ENCODE measurements at regions not wholly inside any gene's neighbourhood (a gene's known extent, or its start where the extent isn't known, plus 50 kb on each side); places are given as distances from the start of the nearest gene placed in this dataset.
"Not testable (repeated sequence)": the region's sequence is repeated elsewhere in the genome, so short reads cannot be mapped to it uniquely, and the experiment has no call there.

- DNase-seq, result no peak
These were observed 1480.0 kb upstream of the NUDT12 start for GRCh38 chr5:105042623-105043022.

DNA sequence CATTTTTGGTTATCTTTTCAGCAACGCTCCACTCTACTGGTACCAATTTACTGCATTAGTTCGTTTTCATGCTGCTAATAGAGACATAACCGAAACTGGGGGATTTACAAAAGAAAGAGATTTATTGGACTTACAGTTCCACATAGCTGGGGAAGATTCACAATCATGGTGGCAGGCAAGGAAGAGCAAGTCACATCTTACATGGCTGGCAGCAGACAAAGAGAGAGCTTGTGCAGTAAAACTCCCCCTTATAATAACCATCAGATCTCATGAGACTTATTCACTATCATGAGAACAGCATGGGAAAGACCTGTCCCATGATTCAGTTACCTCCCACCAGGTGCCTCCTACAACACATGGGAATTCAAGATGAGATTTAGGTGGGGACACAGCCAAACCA, 1474.2 kb upstream of the NUDT12 start:
- not testable (repeated sequence) for DNase-seq

GRCh38 chr5:105034401-105034763, 1471.8 kb upstream of the NUDT12 start:
- DNase-seq, result no peak

DNA sequence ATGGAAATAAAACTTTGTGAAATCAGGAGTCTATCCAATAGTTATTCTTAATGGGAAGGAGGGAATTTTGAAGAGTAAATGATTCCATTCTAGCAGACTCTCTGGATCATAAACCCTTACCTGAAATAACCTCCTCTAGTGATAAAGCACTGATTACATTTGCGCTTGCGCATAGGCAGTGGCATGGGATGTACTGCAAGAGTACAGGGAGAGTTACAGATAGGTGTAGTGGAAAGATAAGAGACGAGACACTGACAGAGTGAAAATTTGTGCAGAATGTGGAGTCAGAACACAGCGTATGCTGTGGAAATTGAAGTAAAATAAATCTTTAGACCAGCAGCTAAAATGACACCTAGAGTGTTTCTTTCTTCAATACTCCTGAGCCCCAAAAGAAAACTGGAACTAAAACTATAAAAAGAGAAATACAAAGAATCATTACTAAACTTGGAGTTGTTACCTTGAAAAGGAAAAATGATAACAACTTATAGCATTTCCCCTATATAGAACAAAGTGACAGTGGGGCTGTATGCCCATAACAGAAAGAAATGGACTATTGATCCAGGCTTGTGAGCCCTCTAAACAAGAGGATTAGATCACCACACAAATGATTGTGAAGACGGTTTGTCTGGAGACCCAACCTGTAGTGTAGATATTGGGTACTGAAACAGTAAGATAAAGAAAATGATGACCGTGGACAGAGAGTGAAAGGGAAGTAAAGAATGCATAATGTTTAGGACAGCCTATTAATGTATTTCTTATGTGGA, 1471.2 kb upstream of the NUDT12 start:
- DNase-seq, result no peak

GRCh38 chr5:105032917-105033316, 1470.3 kb upstream of the NUDT12 start:
- no peak for DNase-seq

DNA sequence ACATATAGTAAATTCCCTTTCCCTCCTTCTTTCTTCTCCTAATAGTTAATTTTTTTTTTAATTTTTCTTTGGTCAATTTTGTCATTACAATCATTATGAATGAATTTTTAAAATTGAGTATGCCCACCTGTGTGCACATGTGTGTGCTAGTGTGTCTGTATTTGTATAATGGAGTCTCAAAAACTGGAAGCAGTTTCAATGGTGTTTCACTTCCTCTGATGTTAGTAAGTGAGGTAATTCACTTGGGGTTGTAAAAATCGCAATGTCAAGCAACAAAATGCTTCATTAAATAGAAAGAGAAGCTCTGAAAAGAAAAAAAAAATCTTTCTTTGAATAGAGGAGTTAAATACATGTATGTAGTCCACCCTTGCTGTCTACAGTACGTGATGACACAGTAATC, 1467.6 kb upstream of the NUDT12 start:
- no peak for DNase-seq

DNA sequence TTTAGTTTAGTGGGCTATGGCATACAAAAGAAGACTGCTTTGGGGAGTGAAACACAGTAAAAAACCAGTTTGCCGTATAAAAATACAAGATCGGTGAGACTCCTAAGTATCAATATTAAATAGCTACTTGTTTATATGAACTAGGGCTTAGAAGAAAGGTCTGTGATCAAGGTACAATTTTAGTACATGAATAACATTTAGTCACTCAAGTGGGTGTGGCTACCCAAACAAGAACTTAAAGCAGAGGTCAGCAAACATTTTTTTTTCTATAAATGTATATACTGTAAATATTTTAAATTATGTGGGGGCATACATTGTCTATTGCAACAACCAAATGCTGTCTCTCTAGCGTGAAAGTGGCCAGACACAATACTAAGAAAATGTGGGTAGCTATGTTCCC, 1452.5 kb upstream of the NUDT12 start:
- no peak for DNase-seq

- no peak for DNase-seq
These were observed 1436.0 kb upstream of the NUDT12 start for GRCh38 chr5:104998572-104998971.

GRCh38 chr5:104998169-104998568, 1435.6 kb upstream of the NUDT12 start:
- no peak for DNase-seq

- no peak for DNase-seq
These were observed 1424.5 kb upstream of the NUDT12 start for GRCh38 chr5:104987074-104987473.

DNA sequence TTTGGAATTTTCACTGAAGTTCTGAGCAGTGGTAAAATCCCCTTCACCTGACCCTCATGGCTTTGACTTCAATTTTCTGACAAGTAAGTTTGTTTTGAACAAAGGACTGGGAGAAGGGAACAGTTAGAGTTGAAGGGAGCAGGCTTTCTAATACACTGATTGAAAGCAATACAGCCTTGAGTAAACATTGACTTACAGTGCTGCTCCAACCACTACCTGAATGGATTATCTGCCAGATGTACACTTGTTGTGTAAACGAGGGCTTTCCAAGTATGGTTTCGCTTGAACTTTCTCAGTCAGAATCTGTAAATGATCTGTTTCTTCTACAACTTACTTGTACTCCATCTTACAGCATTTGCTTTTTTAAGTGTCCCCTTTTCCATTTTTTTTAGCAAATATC, 1414.9 kb upstream of the NUDT12 start:
- DNase-seq, result no peak

- no peak for DNase-seq
These were observed 1405.3 kb upstream of the NUDT12 start for GRCh38 chr5:104967806-104968410.

DNA sequence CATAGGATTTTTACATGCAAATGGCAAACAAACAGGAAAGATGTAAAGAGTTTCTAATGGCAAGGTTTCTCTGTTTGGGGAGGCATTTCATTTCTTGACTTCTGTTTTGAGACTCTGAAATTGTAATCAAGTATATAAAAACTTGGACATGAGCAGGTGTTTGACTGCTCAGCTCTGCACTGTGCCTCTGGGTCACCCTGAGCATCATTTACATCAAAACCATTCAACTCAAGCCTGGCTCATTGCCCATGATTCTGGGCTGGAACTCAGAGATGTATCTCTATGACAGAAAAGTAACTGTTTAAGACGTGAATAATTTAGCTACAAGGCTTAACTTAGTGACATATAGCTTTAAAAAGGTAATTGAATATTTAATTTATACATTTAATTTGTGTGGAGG, 1402.4 kb upstream of the NUDT12 start:
- DNase-seq, result no peak

DNA sequence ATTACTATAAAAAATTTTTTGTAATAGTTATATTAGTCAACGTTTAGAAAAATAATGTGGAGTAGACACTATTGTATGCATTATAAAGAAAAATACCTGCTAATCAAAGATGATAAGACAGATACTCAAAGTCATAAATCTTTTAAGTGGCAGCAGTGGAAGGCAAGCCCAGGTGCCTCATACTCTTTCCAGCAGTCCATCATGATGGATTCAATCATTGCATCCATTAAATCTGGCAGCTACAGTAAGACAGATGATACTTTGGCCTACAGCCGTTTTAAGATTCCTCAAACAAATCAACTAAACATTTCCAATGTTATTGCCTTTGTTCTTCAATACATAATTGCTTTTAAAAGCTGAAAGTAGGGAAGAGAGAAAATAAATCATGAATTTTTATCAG, 1392.9 kb upstream of the NUDT12 start:
- DNase-seq, result no peak

GRCh38 chr5:104952876-104953275, 1390.3 kb upstream of the NUDT12 start:
- DNase-seq, result no peak

DNA sequence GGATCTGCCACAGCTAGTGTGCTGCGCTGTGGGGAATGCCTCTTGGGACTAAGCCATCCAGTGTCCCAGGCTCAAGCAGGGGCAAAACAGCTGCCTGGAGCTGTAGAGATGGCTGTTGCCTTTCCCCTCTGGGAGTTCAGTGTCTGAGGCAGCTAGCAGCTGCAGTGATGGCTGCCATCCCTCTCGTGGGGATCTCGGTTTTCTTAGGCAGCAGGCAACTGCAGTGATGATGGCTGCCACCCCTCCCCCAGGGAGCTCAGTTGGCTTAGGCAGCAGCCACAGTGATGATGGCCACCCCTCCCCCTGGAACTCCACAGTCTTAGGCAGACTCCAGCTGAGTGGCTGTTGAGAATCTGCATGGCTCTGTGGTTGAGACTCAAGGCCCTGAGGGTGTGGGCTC, 1389.2 kb upstream of the NUDT12 start:
- DNase-seq, result no peak

- DNase-seq, result no peak
These were observed 1384.5 kb upstream of the NUDT12 start for GRCh38 chr5:104947076-104947475.

- no peak for DNase-seq
These were observed 1380.1 kb upstream of the NUDT12 start for GRCh38 chr5:104942735-104943134.

DNA sequence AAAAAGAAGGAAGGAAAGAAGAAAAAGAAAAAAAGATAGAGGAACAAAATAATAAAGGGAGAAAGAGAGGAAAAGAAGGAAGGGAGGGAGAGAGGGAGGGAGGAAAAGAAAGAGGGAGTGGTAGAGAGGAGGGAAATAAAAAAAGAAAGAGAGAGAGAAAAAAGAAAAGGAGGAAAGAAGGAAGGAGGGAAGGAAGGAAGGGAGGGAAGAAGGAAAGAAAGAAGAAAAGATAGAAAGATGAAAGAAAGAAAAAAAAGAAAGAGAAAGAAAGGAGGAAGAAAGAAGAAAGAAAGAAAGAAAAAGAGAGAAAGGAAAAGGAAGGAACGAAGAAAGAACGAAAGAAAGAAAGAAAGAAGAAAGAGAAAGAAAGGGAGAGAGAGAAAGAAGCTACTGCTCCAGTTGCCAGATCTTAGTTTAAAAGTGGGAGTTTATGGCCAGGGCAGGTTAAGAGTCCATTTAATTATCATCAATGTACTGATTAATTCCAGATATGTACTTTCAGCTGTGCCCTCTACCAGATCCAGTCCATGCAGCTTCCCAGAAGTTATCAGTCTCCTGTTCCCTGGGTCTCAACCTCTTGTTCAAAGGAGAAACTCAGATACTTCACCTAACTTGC, 1378.5 kb upstream of the NUDT12 start:
- no peak for DNase-seq

DNA sequence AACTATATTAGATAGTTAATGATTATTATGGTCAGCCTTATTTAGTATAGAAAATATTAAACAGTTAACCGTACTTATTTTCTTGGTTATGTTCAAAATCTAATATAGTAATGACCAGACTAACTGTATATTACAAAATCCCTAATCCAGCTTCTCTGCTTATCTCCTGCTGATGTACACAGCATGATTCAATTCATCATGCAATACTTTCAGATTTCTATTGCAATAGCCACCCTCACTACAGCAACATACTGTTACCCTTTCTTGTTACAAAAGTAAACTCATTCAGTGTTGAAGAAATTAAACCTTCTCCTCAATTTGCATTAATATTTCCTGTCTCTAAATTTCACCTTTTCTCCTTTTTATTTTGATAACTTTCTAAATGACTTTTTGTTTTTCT, 1375.0 kb upstream of the NUDT12 start:
- DNase-seq, result no peak

DNA sequence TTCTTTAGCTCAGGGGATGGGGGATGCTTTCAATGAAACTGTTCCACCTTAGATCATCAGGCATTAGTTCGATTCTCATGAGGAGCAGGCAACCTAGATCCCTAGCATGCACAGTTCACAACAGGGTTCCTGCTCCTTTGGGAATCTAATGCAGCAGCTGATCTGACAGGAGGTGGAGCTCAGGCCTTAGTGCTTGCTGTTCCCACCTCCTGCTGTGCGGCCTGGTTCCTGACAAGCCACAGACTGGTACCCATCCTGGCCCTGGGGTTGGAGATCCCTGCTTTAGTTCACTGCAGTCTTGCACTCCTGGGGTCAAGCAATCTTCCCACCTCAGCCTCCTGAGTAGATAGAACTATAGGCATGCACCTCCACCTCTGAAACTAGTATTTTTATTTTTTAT, 1369.8 kb upstream of the NUDT12 start:
- no peak for DNase-seq

DNA sequence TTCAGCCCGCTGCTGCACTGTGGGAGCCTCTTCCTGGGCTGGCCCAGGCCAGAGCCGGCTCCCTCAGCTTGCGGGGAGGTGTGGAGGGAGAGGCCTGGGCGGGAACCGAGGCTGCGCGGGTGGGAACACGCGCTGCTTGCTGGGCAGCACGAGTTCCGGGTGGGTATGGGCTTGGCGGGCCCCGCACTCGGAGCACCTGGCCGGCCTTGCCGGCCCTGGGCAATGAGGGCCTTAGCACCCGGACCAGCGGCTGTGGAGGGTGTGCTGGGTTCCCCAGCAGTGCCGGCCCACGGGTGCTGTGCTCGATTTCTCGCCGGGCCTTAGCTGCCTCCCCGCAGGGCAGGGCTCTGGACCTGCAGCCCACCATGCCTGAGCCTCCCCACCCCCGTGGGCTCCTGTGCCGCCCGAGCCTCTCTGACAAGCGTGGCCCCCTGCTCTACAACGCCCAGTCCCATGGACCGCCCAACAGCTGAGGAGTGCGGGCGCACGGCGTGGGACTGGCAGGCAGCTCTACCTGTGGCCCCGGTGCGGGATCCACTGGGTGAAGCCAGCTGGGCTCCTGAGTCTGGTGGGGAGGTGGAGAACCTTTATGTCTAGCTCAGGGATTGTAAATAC, 1366.4 kb upstream of the NUDT12 start:
- DNase-seq, result no peak

DNA sequence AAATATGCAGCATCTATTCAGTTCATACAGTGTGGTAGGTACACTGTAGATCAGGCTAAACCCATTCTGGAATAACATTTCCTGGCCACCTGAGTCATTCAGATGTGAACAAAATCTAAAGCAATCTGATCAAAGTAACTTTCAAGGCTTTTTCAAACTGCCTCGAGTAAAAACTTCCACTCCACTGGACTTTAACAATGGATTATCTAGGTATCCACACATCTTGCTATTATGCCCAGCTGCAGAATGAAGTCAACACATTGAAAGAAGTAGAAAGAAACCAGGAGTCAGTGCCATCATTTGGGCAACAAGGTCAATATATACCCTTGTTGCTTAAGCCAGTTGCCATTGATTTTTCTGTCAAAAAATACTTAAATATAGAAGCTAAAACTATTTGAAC, 1352.6 kb upstream of the NUDT12 start:
- DNase-seq, result no peak

DNA sequence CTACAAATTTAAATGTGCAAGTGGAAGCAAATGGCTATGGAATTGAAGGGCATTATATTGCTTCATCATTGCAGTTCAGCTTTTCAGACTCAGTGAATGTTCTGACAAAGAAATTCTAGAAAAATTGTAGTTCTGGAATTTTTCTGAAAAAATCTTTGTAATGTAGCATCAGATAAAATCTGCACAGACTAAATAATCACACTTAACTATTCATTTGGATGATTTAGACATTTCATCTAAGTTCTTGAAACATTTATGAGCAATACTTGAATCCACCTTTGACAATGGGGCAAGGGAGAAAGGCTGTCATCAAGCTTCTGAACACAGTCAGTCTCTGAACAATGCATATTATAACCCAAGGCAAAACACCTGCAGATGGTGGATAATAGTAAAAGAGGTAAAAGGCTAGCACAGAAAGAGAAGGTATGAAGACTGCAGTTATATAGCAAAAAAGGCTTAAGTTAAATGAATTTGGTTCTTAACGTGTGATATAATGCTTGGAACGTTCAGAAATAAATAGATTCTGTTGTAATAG, 1352.0 kb upstream of the NUDT12 start:
- DNase-seq, result no peak
